ENCODE measurements at regions not wholly inside any gene's neighbourhood (a gene's known extent, or its start where the extent isn't known, plus 50 kb on each side); places are given as distances from the start of the nearest gene placed in this dataset.

- no peak overlapping the region for H3K9ac ChIP-seq (ENCODE audit: low read depth, low read length)
- no peak overlapping the region for H4K5ac ChIP-seq (ENCODE audit: low read depth, low read length)
- no peaks in the 10 kb centered on the region for H3K36me3 ChIP-seq (ENCODE audit: control insufficient read depth, insufficient read depth, low read length)
- in situ Hi-C loops (cut with MboI; ENCODE audit: low sequenced_read_pairs) (no loop called here), intact Hi-C loops (cut with micrococcal nuclease) (no loop called here), dilution Hi-C loops (cut with HindIII; ENCODE audit: low sequenced_read_pairs, unreplicated experiment) (no loop called here)
- H3K4me3 ChIP-seq (ENCODE audit: insufficient read depth, low read depth, low read length), result no peak overlapping the region
- no CpG with 5 or more reads among the region's 4 CpGs for WGBS, 2 experiments (ENCODE audit: extremely low coverage in 2 of 2, insufficient read length in 1 of 2)
- H4K8ac ChIP-seq (ENCODE audit: low read depth in 2 of 2, low read length in 2 of 2), result no peak overlapping the region
- no peak overlapping the region for H2BK120ac ChIP-seq (ENCODE audit: low read depth, low read length)
- no peak overlapping the region for H2AK5ac ChIP-seq (ENCODE audit: low read depth, low read length)
- no TSS peak for BruUV-seq (replicated peaks)
- H2BK5ac ChIP-seq (ENCODE audit: low read depth, low read length, poor library complexity, severe bottlenecking), result no peak overlapping the region
- H3K4ac ChIP-seq (ENCODE audit: low read depth, low read length), result no peak overlapping the region
- H3K27me3 ChIP-seq (ENCODE audit: control insufficient read depth, insufficient read depth, low read length), result no peaks in the 10 kb centered on the region
- H3K79me1 ChIP-seq (ENCODE audit: low read depth in 1 of 2, low read length in 2 of 2), result no peaks in the 10 kb centered on the region
- no peak overlapping the region for H4K91ac ChIP-seq (ENCODE audit: insufficient read depth, low read depth, low read length)
- H3K14ac ChIP-seq (replicated peaks; ENCODE audit: low read depth, low read length), result no peak overlapping the region
- ChIA-PET CTCF (no interaction called here), POLR2A (ENCODE audit: unreplicated experiment) (no interaction called here)
- H3K9me1 ChIP-seq (ENCODE audit: insufficient read depth, low read length), result no peaks in the 10 kb centered on the region
- no peak overlapping the region for H3K27ac ChIP-seq (ENCODE audit: insufficient read depth, low read length)
- DNase-seq (no peak), ATAC-seq (ENCODE audit: low read depth) (no peak)
- no peaks in the 10 kb centered on the region for H4K20me1 ChIP-seq (ENCODE audit: insufficient read depth, low read length)
- no peak overlapping the region for H3K23ac ChIP-seq (ENCODE audit: low read depth, low read length)
- no peak overlapping the region for H2AFZ ChIP-seq (replicated peaks; ENCODE audit: low read length, poor library complexity)
- no peaks in the 10 kb centered on the region for H3K4me1 ChIP-seq (ENCODE audit: control insufficient read depth, insufficient read depth, low read length)
- no peak overlapping the region for H2BK15ac ChIP-seq (ENCODE audit: low read depth, low read length)
- no peak for TF ChIP-seq SMC3 (IDR thresholded peaks at IDR 0.05; ENCODE audit: low read depth, low read length)
- no peak for TF ChIP-seq FOS (IDR thresholded peaks at IDR 0.05; ENCODE audit: low read depth, low read length)
- TF ChIP-seq RFX5 (IDR thresholded peaks at IDR 0.05; ENCODE audit: low read depth, low read length), result no peak
- no peak for TF ChIP-seq POLR2A (IDR thresholded peaks at IDR 0.05; ENCODE audit: low read depth, low read length)
- TF ChIP-seq MAFK (IDR thresholded peaks at IDR 0.05; ENCODE audit: low read depth, low read length), result no peak
- TF ChIP-seq MXI1 (IDR thresholded peaks at IDR 0.05; ENCODE audit: borderline replicate concordance, low read depth, low read length), result no peak
- TF ChIP-seq BHLHE40 (IDR thresholded peaks at IDR 0.05; ENCODE audit: low read depth, low read length), result no peak
- no peak for TF ChIP-seq RCOR1 (IDR thresholded peaks at IDR 0.05; ENCODE audit: insufficient replicate concordance, low read length)
- TF ChIP-seq, protein P1, sequence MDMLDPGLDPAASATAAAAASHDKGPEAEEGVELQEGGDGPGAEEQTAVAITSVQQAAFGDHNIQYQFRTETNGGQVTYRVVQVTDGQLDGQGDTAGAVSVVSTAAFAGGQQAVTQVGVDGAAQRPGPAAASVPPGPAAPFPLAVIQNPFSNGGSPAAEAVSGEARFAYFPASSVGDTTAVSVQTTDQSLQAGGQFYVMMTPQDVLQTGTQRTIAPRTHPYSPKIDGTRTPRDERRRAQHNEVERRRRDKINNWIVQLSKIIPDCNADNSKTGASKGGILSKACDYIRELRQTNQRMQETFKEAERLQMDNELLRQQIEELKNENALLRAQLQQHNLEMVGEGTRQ (IDR thresholded peaks at IDR 0.05; ENCODE audit: low read depth, low read length), result no peak
- TF ChIP-seq, protein P2, sequence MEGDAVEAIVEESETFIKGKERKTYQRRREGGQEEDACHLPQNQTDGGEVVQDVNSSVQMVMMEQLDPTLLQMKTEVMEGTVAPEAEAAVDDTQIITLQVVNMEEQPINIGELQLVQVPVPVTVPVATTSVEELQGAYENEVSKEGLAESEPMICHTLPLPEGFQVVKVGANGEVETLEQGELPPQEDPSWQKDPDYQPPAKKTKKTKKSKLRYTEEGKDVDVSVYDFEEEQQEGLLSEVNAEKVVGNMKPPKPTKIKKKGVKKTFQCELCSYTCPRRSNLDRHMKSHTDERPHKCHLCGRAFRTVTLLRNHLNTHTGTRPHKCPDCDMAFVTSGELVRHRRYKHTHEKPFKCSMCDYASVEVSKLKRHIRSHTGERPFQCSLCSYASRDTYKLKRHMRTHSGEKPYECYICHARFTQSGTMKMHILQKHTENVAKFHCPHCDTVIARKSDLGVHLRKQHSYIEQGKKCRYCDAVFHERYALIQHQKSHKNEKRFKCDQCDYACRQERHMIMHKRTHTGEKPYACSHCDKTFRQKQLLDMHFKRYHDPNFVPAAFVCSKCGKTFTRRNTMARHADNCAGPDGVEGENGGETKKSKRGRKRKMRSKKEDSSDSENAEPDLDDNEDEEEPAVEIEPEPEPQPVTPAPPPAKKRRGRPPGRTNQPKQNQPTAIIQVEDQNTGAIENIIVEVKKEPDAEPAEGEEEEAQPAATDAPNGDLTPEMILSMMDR (conservative IDR thresholded peaks at IDR 0.05; ENCODE audit: low read depth, low read length), result no peak
- TF ChIP-seq RAD21 (IDR thresholded peaks at IDR 0.05; ENCODE audit: low read length), result no peak
- no peak for TF ChIP-seq CEBPB (IDR thresholded peaks at IDR 0.05; ENCODE audit: low read depth, low read length)
- no peak for TF ChIP-seq MAZ (IDR thresholded peaks at IDR 0.05; ENCODE audit: borderline replicate concordance, low read depth, low read length)
- H2AK9ac ChIP-seq (replicated peaks; ENCODE audit: low read depth, low read length, poor library complexity), result no peak overlapping the region
- peaks cover 11% of the 10 kb centered on the region for H3K9me3 ChIP-seq (ENCODE audit: control insufficient read depth, insufficient read depth, low read length)
- H3K56ac ChIP-seq (ENCODE audit: extremely low read depth, insufficient read depth, low read length), result no peak overlapping the region
- H2BK20ac ChIP-seq (ENCODE audit: low read depth, low read length), result no peak overlapping the region
- H3K4me2 ChIP-seq (ENCODE audit: low read depth, low read length), result no peak overlapping the region
- H3K18ac ChIP-seq (ENCODE audit: low read depth, low read length), result no peak overlapping the region
Measured at GRCh38 chr4:13059019-13059418, 425.1 kb downstream of the RAB28 start.
